ENCODE measurements at regions not wholly inside any gene's neighbourhood (a gene's known extent, or its start where the extent isn't known, plus 50 kb on each side); places are given as distances from the start of the nearest gene placed in this dataset.

DNA sequence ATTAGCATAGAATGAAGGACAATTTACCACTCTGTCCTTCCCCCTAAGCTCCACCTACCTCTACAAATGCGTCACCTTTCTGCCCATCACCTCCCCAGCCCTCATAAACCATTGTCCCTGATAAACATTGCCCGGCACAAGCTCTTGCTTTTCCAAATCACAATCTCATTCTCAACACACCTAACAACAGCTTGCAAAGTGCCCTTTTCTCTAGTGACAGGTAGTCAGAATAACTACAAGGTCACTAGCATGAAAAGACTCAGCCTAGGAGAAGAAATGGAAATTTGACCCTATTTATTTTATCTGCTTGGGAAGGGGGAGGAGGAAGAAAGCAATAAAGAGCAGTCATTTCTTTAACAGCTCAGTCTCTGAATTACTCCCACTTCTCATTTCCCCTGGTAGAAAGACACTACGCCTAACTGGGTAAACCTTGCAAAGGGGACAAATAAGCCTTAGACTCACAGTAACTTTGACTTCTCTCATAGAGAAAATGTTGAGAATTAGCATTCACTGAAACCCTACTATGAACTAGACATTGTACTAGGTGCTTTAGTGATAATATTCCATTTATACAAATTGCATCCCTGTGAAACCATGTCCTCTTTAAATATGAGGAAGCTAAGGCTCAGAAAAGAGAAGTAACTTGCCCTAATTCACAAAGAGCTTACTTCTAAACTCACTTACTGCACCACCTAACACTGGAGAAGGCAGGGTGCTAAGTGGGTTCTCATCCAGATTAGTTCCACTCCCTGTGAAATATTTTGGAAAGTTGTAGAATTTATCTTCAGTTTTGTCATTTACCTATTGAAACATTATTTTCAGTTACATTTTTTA, 116.2 kb upstream of the FNDC3A start:
- TF ChIP-seq POLR2A (IDR thresholded peaks at IDR 0.05) (no peak), POLR2AphosphoS5 (IDR thresholded peaks at IDR 0.05; ENCODE audit: insufficient read depth in 1 of 2, low read depth in 1 of 2) (no peak)
- TF ChIP-seq, protein P1, sequence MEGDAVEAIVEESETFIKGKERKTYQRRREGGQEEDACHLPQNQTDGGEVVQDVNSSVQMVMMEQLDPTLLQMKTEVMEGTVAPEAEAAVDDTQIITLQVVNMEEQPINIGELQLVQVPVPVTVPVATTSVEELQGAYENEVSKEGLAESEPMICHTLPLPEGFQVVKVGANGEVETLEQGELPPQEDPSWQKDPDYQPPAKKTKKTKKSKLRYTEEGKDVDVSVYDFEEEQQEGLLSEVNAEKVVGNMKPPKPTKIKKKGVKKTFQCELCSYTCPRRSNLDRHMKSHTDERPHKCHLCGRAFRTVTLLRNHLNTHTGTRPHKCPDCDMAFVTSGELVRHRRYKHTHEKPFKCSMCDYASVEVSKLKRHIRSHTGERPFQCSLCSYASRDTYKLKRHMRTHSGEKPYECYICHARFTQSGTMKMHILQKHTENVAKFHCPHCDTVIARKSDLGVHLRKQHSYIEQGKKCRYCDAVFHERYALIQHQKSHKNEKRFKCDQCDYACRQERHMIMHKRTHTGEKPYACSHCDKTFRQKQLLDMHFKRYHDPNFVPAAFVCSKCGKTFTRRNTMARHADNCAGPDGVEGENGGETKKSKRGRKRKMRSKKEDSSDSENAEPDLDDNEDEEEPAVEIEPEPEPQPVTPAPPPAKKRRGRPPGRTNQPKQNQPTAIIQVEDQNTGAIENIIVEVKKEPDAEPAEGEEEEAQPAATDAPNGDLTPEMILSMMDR (IDR thresholded peaks at IDR 0.05): no peak
- no peak overlapping the region for H3K27ac ChIP-seq

DNA sequence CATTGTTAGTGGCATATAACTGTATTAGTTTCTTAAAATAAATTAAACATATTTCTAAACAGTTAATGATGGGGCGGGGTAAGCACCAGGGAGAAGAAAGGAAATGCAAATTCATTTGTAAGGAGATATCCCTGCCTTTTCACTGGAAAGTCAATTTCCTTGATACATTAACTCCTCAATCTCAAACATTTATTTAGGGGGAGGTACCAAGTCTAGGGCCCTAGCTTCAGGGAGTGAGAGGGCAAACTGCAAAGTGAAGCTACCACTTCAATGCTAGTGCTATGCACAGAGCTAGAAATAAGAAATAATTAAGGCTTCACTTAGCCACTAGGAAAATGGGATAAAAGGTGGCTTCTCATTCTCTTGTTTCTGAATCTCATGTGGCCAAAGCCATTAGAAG, 115.3 kb upstream of the FNDC3A start:
- TF ChIP-seq POLR2A (IDR thresholded peaks at IDR 0.05): no peak
- no peak for TF ChIP-seq POLR2AphosphoS5 (IDR thresholded peaks at IDR 0.05; ENCODE audit: insufficient read depth in 1 of 2, low read depth in 1 of 2)
- TF ChIP-seq, protein P1 (IDR thresholded peaks at IDR 0.05): no peak
- intact Hi-C loops (cut with DNase I): no loop called here
- Histone ChIP-seq H3K36me3 (no peaks in the 10 kb centered on the region), H3K27me3 (no peaks in the 10 kb centered on the region), H3K4me3 (no peak overlapping the region), H3K4me1 (no peaks in the 10 kb centered on the region), H3K27ac (no peak overlapping the region), H3K9me3 (no peaks in the 10 kb centered on the region)
- DNase-seq (ENCODE audit: extremely low spot score in 2 of 2): no peak

More for the DNA sequence above, 116.2 kb upstream of the FNDC3A start:
- intact Hi-C loops (cut with DNase I): no loop called here
- H3K4me3 ChIP-seq: no peak overlapping the region
- no peak for DNase-seq (ENCODE audit: extremely low spot score in 2 of 2)
- no peaks in the 10 kb centered on the region for H3K36me3 ChIP-seq
- no peaks in the 10 kb centered on the region for H3K9me3 ChIP-seq
- H3K4me1 ChIP-seq: no peaks in the 10 kb centered on the region
- no peaks in the 10 kb centered on the region for H3K27me3 ChIP-seq

DNA sequence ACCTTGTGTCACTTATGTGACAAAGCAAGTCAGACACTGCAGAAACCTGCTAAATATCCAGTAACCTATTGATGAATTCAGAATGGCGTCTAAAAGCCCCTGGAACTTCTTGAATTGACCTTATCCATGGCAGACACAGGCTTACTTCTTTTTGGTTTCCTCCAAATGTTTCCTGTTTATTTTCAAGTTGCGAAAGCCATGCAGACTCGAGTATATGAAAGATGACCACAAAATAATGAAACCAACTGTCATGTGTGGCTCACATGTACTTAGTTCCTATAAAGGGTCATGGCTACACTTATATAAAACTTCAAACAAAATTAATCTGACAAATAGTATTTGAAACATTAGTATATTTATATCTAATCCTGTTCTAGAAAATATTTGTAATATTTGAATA, 113.1 kb upstream of the FNDC3A start:
- no peak for DNase-seq (ENCODE audit: extremely low spot score in 2 of 2)
- TF ChIP-seq POLR2AphosphoS5 (IDR thresholded peaks at IDR 0.05; ENCODE audit: insufficient read depth in 1 of 2, low read depth in 1 of 2) (no peak), POLR2A (IDR thresholded peaks at IDR 0.05) (no peak)
- TF ChIP-seq, protein P1 (IDR thresholded peaks at IDR 0.05): no peak
- Histone ChIP-seq H3K4me3 (no peak overlapping the region), H3K36me3 (no peaks in the 10 kb centered on the region), H3K9me3 (no peaks in the 10 kb centered on the region), H3K27ac (no peak overlapping the region), H3K27me3 (no peaks in the 10 kb centered on the region), H3K4me1 (no peaks in the 10 kb centered on the region)
- intact Hi-C loops (cut with DNase I): no loop called here

DNA sequence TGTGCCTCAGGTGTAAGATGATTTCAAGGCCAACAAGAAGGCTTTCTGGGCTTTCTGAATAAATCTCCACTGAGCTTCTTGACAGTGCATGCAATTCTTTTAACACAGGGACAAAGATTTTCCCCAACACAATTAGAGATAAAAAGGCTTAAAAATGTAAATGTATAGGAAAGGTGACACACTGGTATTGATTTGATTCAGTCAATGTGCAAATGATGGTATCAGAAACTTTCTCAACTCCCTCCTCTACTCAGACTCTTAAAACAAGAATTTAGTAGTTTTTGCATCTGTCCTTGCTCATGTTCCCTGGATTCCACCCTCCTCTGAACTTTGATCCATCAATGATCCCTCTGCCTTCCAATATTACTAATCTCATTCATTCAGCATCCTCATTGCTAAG, 111.6 kb upstream of the FNDC3A start:
- Histone ChIP-seq H3K4me1 (no peaks in the 10 kb centered on the region), H3K27me3 (no peaks in the 10 kb centered on the region), H3K27ac (no peak overlapping the region), H3K9me3 (no peaks in the 10 kb centered on the region), H3K4me3 (no peak overlapping the region), H3K36me3 (no peaks in the 10 kb centered on the region)
- DNase-seq (ENCODE audit: extremely low spot score in 2 of 2): no peak
- intact Hi-C loops (cut with DNase I): no loop called here
- TF ChIP-seq, protein P1 (IDR thresholded peaks at IDR 0.05): no peak

DNA sequence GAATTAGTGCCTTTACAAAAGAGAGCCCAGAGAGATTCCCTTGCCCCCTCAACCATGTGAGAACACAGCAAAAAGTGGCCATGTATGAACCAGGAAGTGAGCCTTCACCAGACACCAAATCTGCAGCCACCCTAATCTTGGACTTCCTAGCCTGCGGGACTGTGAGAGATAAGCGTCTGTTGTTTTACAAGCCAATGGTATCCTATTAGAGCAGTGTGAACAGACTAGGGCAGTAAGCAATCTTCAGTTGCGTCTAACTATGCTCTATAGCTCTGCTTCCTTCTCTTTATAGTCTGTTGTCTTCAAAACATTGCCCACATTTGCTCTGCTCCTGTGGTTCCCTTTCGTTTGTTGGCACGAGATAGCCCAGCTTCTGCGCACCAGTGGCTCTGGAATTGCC, 109.5 kb upstream of the FNDC3A start:
- no peak for DNase-seq (ENCODE audit: extremely low spot score in 2 of 2)
- Histone ChIP-seq H3K27ac (no peak overlapping the region), H3K4me3 (no peak overlapping the region), H3K27me3 (no peaks in the 10 kb centered on the region), H3K36me3 (no peaks in the 10 kb centered on the region), H3K9me3 (no peaks in the 10 kb centered on the region), H3K4me1 (no peaks in the 10 kb centered on the region)
- intact Hi-C loops (cut with DNase I): no loop called here
- TF ChIP-seq, protein P1 (IDR thresholded peaks at IDR 0.05): no peak
- TF ChIP-seq POLR2AphosphoS5 (IDR thresholded peaks at IDR 0.05; ENCODE audit: insufficient read depth in 1 of 2, low read depth in 1 of 2) (no peak), POLR2A (IDR thresholded peaks at IDR 0.05) (no peak)

Measured in vagina (tissue), 2 donors.